Epithelial cell of esophagus (primary cell): ENCODE measurements at regions not wholly inside any gene's neighbourhood (a gene's known extent, or its start where the extent isn't known, plus 50 kb on each side); places are given as distances from the start of the nearest gene placed in this dataset.
"Not testable (repeated sequence)": the region's sequence is repeated elsewhere in the genome, so short reads cannot be mapped to it uniquely, and the experiment has no call there.

Experiments used
- DNase-seq: peaks from one replicate; pipeline ENCODE4 v3.0.0; 2010; ENCODE audit warnings: low read depth
- H3K4me3 ChIP-seq: 2 replicates; pipeline ENCODE4 v1.5.1; 2011; ENCODE audit warnings: mild to moderate bottlenecking, low read length, control low read depth
- CTCF ChIP-seq: IDR thresholded peaks from 2 replicates; pipeline ENCODE4 v1.5.1; 2011; ENCODE audit warnings: low read depth, mild to moderate bottlenecking, low read length, control low read depth, inconsistent platforms; ENCODE audit not compliant: insufficient read depth; ENCODE audit errors: missing control alignments

DNA sequence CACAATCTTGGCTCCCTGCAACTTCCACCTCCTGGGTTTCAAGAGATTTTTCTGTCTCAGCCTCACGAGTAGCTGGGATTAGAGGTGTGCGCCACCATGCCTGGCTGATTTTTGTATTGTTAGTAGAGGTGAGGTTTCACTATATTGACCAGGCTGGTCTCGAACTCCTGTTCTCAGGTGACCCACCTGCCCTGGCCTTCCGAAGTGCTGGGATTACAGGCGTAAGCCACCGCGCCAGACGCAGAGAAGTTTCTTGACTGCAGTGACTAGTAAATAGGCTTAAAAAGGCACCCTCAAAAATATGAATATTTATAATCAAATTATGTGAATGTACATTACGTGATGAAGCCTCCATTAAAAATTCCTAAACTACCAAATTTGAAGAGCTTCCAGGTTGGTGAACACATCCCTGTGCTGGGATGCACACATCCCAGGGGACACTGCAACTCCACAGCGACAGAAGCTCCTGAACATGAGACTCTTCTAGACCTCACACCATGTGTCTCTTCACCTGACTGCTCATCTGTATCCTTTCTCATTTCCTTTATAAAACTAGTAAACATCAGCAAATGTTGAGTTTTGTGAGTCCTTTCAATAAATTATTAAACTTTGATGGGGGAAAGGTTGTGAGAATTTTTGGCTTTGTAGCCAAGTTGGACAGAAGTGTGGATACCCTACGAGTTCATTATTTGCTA lies 203.3 kb upstream of the SPOPL start:
- TF ChIP-seq CTCF, result no peak
- H3K4me3 ChIP-seq, result no peak overlapping the region
- no peak for DNase-seq

- no peak for TF ChIP-seq CTCF
- no peak for DNase-seq
- H3K4me3 ChIP-seq, result no peak overlapping the region
Measured at GRCh38 chr2:138298900-138299299, 202.7 kb upstream of the SPOPL start.

- no peak for DNase-seq
- no peak overlapping the region for H3K4me3 ChIP-seq
- no peak for TF ChIP-seq CTCF
Measured at GRCh38 chr2:138306626-138307025, 194.9 kb upstream of the SPOPL start.

GRCh38 chr2:138307099-138307498 lies 194.5 kb upstream of the SPOPL start:
- DNase-seq, result no peak
- TF ChIP-seq CTCF, result no peak
- H3K4me3 ChIP-seq, result no peak overlapping the region

GRCh38 chr2:138309760-138310159 lies 191.8 kb upstream of the SPOPL start:
- no peak for TF ChIP-seq CTCF
- no peak overlapping the region for H3K4me3 ChIP-seq
- DNase-seq, result no peak

DNA sequence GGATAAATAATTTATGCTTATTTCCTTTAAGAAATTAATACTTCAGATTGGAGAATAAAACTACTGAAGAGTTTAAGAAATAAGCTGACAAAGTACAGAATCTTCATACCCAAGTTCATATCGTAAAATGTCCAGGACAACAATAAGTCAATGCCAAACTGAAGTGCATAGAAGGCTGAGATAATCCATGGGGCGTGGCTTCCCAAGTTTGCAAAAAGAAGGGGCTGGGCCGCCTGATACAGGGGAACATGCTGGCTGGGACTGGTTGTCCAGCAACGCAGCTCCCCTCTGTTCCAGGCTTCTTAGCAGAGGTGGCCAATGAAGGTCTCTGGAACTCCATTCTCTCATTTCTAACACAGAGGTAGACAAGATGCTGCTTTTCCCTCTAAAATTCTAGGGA lies 189.5 kb upstream of the SPOPL start:
- TF ChIP-seq CTCF, result no peak
- H3K4me3 ChIP-seq, result no peak overlapping the region
- no peak for DNase-seq

DNA sequence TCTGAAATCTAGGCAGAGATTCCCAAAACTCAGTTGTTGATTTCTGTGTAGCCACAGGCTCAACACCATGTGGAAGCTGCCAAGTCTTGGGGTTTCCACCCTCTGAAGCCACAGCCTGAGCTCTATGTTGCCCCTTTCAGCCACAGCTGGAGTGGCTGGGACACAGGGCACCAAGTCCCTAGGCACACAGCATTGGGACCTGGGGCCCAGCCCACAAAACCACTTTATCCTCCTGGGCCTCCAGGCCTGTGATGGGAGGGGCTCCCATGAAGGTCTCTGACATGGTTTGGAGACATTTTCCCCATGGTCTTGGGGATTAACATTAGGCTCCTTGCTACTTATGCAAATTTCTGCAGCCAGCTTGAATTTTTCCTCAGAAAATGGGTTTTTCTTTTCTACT lies 186.0 kb upstream of the SPOPL start:
- not testable (repeated sequence) for H3K4me3 ChIP-seq, DNase-seq
